Stimulated activated CD8-positive, alpha-beta memory T cell treated with anti-CD3 and anti-CD28 coated beads, Interleukin-2, amount 100 ng/mL, for 48 hours (primary cell): ENCODE measurements at regions not wholly inside any gene's neighbourhood (a gene's known extent, or its start where the extent isn't known, plus 50 kb on each side); places are given as distances from the start of the nearest gene placed in this dataset.
"Not testable (repeated sequence)": the region's sequence is repeated elsewhere in the genome, so short reads cannot be mapped to it uniquely, and the experiment has no call there.

Source experiments
- DNase-seq, 2 donors: peaks; one replicate each; pipeline ENCODE4 v3.0.0-alpha.2; 2020; ENCODE audit warnings: low read depth in 2 of 2

DNA sequence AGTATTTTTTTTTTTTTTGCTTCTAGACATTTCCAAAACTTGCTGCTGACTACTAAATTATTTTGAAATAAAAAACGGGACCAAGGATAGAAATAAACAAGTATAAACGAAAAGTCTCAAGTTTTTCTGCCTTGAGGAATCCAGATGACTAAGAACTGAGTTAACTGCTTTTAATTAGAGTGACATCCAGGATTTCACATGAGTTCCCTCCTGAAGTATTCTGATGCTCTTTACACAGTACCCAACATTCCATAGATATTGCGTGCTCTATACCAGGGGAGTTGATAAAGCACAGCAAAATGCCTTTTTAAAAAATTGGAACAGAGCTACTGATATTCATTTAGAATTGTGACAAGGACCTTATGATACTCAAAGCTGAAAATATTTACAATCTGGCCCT is 618.0 kb downstream of the CCDC85A start:
- DNase-seq: no peak

DNA sequence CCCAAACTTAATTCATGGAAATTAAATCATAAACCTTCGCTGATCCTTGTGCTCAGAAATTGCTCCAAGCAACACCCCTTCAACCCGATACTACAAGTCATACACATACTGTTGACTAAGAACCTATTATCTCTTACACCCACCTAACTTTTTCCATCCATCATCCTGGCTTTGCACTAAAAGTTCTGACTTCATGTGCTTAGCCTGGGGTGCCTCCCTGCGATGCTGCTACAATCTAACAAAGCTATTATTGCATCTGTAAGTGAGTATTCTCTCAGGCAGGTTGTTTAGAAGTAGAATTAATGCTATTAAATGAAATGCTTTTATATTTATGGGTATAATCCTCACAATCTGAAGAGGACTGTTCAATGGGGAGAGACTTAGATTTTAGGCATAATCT is 619.8 kb downstream of the CCDC85A start:
- no peak for DNase-seq

DNA sequence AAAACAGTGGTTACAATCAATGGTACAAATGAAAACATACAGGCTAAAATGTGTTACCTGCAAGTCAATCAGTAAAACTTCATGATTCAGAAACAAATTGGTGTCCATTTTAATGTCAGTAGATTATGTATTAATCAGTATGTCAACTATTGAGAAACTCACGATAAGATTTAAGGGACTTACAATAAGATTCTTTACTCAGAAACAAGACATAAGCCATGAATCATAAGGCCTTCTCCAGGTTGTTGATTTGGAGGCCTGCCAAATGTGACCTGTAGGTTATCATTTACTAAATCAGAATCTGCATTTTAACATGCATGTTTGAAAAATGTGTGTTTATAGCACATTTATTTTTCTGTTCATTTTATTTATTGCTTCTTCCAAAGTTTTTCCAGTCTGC is 623.1 kb downstream of the CCDC85A start:
- DNase-seq: no peak

DNA sequence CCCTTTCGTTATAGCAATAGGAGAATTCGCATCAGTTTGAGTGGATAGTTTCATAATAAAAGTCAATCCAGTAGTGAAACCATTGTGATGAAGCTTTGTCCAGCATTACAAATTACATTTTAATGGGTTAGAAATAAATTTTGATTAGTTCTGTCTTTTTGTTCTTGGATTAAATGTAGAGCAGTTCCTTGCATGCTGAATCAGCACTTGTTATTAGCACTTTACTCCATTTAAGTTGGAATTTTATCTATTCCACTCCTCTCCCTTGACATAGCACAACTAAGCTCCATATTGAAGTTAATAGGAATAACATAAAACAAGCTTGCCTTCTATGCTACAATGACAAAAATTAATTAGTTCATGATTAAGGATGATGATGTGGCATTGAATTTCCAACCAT is 624.1 kb downstream of the CCDC85A start:
- DNase-seq: no peak

DNA sequence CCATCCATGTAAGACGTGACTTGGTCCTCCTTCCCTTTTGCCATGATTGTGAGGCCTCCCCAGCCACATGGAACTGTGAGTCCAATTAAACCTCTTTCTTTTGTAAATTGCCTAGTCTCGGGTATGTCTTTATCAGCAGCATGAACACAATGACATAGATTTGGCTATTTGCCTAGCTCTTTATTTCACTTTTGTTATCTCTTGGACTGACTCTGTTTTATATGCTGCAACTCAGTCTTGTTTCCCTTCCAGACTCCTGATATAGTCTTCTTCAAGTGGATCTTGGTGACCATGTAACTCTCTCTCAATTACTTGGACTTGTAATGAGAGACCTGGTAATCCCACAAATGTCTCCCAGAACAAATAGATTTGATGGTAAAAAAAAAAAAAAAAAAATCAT is 627.6 kb downstream of the CCDC85A start:
- DNase-seq: no peak

DNA sequence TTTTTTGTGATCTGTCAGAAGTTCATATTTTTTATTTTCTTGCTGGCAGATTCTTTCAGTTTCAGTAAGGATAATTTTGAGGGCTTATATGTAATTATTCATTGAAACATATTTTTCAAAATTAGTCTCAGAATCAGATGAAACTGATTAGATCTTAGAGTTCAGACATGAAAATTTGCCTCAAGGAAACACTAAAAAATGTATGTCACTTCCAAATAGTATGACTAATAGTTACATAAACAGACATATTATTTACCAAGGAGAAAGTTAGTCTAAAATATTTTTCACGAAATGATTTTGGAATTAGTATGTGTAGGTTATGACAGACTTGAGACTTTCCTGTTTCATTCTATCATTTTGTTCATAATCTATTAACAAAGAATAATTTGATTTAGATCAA is 628.6 kb downstream of the CCDC85A start:
- DNase-seq: no peak

DNA sequence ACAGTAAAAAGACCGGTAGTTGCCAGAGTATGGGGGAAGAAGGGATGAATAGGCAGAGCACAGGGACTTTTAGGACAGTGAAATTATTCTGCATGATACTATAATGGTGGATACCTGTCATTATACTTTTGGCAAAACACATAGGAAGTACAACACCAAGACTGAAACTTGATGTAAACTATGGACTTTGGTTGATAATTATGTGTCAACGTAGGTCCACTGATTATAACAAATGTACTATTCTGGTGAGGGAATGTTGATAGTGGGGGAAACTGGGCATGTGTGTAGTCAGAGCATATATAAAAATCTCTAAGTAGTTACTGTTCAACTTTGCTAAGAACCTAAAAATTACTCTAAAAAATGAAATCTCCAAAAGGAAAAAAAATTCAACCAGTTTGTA is 629.7 kb downstream of the CCDC85A start:
- no peak for DNase-seq

DNA sequence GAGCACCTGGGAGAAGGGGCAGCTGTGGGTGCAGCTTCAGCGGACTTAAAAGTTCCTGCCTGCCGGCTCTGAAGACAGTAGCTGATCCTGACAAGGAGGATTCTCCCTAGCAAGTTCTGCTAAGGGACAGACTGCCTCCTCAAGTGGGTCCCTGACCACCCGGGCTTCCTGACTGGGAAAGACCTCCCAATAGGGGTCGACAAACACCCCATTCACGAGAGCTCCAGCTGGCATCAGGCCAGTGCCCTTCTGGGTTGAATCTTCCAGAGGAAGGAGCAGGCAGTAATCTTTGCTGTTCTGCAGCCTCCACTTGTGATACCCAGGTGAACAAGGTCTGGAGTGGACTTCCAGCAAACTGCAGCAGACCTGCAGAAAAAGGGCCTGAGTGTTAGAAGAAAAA is 632.9 kb downstream of the CCDC85A start:
- no peak for DNase-seq

DNA sequence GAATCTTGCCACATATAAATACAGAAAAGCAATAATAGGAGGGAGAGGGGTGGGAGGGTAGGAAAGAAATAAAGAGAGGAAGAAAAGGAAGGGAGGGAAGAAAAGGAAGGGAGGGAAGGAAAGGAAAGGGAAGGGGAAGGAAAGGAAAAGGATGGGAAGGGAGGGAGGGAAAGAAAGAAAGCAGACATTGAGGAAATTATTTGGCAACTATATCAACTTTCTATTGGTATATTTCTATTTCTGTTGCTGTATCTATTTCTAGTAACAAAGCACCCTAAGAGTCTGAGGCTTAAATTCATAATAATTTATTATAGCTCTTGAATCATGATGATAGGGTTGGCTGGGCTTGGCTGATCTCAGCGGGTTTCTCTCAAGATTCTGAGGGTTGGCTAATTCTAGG is 648.0 kb downstream of the CCDC85A start:
- DNase-seq: no peak

DNA sequence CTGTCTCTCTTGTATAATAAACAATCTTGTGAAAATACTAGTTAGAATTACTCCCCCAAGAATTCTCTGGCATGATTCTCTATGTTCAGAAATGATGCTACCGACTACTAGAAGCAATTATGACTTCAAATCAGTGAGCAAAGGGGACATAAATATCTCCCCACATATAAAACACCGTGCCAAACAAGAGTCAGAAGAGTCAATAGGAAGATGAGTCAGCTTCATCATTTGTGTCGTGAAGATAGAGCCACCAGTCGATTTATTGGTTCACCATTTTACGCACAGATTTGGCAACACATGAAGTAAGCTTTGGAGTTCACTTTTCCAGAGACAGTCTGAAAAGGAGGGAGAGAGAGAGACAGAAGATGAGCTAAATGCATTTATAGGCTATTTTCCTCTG is 650.9 kb downstream of the CCDC85A start:
- DNase-seq: no peak

DNA sequence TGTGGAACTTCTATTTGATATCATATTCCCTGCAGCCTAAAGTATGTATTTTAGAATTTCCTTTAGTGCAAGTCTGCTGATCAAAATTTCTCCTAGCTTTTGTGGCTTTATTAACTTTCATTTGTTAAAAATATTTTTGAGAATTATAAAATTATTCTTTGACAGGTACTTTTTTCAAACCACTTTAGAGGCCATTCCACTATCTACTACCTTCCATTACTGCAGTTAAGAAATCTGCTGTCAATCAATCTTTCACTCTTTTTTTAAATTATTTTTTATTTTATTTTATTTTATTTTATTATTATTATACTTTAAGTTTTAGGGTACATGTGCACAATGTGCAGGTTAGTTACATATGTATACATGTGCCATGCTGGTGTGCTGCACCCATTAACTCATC is 656.2 kb downstream of the CCDC85A start:
- DNase-seq: not testable (repeated sequence)

DNA sequence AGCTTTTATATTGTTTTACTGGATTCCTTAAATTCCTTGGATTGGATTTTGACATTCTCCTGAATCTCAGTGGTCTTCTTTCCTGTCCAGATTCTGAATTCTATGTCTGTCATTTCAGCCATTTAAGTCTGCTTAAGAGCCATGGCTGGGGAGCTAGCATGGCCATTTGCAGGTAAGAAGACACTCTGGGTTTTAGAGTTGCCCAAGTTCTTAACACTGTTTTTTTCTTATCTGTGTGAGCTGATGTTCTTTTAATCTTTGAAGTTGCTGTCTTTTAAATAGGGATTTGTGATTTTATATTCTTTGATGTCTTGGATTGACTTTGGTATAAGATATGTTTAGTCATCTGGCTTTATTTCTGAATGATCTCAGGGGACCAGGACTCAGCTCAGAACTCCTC is 677.2 kb downstream of the CCDC85A start:
- no peak for DNase-seq

DNA sequence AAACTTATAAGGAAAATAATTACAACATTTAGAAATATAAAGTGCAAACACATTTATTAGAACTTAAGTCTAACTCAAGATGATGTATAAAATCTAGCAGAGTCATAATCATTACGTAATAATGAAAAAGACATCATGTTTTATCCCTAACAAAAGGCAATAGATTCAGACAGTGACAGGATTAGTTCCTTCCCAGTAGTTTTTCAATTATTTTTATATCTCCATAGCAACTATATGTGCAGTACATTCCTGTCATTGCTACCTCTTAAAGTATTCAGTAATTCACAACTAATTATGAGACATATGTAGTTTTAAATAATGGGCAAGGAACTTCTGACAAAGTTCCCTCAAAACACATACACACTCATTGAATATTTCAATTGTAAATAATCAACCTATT is 687.9 kb downstream of the CCDC85A start:
- no peak for DNase-seq

DNA sequence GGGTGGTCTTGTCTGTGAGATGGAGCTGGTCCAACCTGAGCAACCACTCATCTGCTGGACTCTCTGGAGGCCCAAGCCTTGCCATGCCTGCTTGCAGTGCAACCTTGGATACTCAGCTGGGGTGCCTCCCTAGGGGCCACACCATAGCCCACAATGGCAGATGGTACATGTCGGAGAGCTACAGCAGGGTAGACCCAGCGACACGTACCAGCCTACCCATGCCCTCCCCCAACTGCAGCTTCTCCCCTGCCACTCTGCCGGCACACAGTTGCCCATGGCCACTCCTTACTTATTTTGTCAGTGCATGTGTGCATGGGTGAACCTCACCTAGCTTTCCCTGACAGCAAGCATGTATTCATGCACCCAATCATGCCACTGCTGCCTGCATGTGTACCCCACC is 690.9 kb downstream of the CCDC85A start:
- no peak for DNase-seq

DNA sequence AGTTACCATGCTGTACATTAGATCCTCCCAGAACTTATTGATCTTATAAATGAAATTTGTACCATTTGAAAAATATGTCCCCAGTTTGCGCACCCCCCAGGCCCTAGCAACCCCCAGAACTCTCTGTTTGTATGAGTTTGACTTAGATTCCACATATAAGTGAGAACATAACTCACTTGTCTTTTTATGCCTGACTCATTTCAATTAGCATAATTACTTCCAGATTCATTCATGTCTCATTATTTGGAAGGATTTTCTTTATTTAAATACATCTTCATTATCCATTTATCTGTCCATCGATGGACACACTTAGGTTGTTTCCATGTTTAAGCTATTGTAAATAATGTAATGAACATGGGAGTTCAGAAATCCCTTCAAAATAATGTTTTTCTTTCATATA is 705.9 kb downstream of the CCDC85A start:
- DNase-seq: no peak

DNA sequence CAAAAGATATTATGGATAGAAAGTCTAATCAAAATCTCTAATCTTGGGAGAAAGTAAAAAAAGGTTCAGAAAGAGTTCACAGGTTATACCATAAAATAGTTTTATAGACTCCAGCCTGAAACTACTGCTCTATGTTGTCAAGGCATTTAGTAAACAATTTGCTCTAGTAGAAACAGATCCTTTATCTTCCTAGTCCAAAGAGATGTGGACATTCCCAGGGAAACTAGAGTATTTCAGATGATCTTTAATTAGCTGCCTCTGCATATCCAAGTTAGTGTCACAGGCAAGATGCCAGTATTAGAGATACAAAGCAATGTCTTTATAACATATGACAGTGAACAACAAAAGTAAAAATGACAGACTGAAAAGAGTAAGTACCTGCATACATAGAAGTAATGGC is 708.6 kb downstream of the CCDC85A start:
- DNase-seq: no peak

DNA sequence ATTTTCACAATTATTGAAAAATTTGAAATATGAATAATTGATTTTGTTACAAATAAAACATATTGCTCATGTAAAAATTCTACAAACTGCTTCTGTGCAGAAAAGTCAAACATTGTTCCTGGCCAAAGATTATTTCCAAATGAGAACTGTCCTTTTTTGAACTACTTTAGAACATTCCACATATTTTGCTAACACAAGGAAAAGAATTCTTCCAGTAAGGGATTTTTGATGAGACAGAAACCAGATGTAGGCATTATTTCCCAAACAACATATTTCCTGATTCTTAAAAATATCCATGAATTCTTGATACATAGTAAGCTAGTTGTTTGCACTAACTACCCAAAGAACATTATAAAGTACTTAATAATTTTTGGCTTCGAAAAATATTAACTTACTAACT is 715.2 kb downstream of the CCDC85A start:
- DNase-seq: no peak

DNA sequence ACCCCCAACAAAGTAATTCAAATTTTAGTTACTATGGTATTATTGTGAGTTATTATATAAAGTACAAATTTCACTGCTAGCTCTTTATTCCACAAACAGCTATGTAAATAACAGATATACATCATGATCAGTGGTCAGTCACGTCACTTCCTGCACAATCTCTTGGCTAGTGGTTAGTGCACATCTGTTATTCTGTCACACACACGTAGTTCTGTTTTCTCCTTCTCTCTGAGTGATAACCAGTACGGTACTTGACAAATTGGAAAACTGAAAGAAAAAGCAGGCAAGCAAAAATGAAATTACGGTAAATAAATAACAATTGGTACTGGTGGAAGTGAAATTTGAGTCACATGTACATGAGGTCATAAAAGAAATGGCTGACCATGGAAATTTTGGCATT is 728.7 kb downstream of the CCDC85A start:
- DNase-seq: no peak

DNA sequence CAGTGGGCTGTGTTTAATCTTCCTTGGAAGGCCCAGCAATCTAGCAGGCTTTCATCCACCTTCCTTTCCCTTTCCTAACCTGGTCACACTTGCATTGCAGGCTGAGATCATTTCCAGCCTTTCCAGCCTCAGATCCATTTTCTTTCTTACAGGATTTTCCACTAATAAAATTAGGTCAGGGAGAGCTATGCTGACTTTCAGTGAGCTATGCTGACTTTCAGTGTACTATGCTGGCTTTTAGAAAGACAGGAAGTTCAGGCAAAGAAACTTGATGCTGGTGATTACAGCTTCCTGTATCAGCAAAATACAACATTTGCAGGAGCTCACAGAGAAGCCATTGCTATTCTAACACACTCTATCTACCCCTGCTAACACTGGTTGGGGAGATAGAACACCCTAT is 735.0 kb downstream of the CCDC85A start:
- no peak for DNase-seq

DNA sequence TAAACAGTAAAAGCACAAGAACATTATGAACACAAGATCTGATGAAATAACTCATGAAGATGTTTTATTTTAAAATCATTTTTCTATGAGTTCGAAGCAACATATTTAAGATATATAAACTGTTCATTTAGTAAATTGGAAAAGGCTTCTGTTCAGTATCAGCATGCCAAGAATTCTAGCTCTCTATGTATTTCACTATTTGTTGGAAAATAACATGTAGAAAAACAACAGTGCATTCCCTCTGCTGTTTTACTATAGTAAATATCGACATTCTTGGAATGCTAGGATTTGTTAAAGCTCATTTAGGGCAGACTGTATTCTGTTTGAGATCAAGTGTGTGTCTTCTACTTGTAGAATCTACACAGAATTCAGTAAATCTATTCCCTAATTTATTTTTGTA is 750.2 kb downstream of the CCDC85A start:
- DNase-seq: no peak

DNA sequence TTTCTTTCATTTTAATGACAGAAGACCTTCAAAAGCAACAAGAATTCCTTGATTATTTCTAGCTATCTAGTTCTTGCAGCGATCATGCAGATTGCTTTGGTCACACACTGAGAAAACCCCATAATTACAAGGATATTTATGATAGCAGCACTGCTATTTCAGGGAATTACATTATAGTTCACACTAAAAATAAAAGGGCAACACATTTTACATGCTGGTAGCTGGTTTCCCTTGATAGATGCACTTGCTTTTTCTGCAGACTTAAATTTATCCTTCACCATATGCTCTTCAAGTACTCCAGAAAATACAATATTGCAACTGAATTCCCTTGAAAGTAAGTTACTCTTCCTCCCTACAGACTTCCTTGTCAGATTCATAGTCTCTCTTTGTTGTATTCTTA is 751.1 kb downstream of the CCDC85A start:
- no peak for DNase-seq

DNA sequence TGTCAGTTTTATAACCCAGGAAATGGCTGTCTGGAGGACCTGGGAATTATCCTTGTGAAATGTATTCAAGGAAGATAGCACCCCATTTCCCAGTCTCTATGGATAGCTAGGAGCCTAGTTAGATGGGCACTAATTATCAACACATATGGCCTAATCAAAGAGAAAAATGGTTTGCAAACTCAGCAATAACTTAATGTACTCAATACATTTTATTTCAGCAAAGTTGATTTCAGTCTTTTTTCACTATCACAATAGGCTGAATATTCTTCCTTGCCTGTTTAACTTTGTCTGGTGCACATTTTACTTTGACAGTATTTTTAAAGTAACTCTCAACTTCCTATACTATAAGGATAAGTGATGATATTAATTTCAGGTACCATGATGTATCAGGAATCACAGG is 756.3 kb downstream of the CCDC85A start:
- DNase-seq: no peak

DNA sequence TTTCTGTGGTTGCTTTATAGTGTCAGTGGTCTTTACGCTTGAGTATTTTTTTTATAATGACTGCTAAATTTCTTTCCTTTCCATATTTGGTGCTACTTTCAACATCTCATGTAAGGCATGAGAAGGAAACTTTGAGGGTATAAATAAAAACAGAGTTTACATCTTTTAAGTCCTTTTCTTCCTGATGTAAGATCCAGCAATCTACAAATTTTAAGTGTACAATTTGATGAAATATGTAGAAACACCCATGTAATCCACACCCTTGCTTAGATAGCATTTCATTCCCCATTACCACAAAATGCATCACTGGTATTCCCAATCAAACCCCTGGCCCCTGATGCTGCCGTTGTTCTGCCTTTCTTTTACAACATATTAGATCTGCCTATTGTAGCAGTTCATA is 769.1 kb downstream of the CCDC85A start:
- DNase-seq: no peak

DNA sequence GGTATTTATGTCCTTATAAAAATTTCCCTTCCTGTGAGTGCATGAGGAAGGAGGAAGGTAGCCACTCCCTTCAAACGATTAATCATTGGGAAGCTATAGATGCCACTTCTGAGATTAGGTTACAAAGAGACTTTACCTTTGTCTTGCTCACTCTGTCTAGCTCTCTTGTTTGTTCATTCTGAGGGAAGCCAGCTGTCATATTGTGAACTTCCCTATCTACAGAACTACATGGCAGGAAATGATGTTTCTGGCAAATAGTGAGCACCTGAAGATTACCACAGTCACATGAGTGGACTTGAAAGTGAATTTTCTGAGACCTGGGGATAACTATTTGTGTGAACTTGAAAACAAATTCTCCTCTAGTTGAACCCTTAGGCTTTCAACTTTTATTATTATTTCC is 776.8 kb downstream of the CCDC85A start:
- DNase-seq: no peak

DNA sequence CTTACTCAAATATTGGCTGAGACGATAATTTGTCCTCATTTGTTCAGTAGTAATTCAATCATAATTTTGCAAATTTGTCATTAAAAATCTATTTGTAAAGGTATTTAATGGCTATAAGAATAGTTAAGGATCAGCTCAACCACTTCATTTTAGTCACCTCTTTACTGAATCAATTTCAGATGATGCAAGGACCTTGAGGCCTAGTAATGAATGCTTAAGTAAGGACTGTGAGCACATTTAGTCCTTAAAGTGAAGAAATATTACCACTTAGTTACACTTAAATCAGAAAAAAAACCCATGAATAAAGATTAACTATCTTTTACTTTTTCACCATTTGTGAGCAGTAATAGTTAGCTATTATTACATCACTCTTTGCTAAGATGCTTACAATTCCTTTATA is 778.9 kb downstream of the CCDC85A start:
- DNase-seq: no peak
